Activated T-helper 17 cell treated with anti-CD3 and anti-CD28 coated beads, Interleukin-2, amount 50 U/mL, for 72 hours (primary cell): ENCODE measurements at regions not wholly inside any gene's neighbourhood (a gene's known extent, or its start where the extent isn't known, plus 50 kb on each side); places are given as distances from the start of the nearest gene placed in this dataset.

Experiments
- ATAC-seq: fragments of 150-1000 bp; cut with Tn5 transposase; replicated peaks from 2 replicates; pipeline ENCODE4 v1.10.0; 2021; ENCODE audit warnings: mild to moderate bottlenecking, moderate library complexity
- H3K27ac Mint-ChIP-seq: one replicate; pipeline ENCODE4 v1.8.0; 2022; ENCODE audit warnings: mixed read lengths
- H3K27me3 Mint-ChIP-seq: one replicate; pipeline ENCODE4 v1.8.0; 2022; ENCODE audit warnings: mixed read lengths
- H3K36me3 Mint-ChIP-seq: one replicate; pipeline ENCODE4 v1.8.0; 2022; ENCODE audit warnings: low read depth, mild to moderate bottlenecking, mixed read lengths
- H3K4me1 Mint-ChIP-seq: one replicate; pipeline ENCODE4 v1.8.0; 2022; ENCODE audit warnings: mixed read lengths
- H3K4me3 Mint-ChIP-seq: one replicate; pipeline ENCODE4 v1.8.0; 2022; ENCODE audit warnings: mild to moderate bottlenecking, mixed read lengths
- H3K9me3 Mint-ChIP-seq: one replicate; pipeline ENCODE4 v1.8.0; 2022; ENCODE audit warnings: mixed read lengths

DNA sequence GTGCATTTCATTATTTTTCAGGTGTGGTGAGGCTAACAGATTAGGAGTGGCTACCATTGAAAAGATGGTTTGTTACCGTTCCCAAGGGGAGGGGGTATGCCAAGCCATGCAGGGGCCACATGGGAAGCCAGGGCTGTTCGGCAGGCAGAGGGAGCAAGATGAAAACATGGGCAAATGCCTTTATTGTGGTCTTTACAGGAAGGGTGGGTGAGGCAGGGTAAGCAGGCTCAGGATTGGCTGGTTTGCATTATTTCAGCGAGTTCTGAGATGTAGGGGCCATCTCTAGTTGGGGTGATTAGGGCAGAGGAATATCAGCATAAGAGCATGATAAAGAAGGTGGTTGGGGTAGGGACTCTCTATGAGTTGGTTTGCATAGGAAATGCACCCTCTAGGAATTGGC, 117.6 kb downstream of the CCT6B start:
- no peak for ATAC-seq
- no peaks in the 10 kb centered on the region for H3K36me3 Mint-ChIP-seq
- H3K4me3 Mint-ChIP-seq, result no peak overlapping the region
- H3K9me3 Mint-ChIP-seq, result no peaks in the 10 kb centered on the region
- no peaks in the 10 kb centered on the region for H3K27me3 Mint-ChIP-seq
- H3K27ac Mint-ChIP-seq, result no peak overlapping the region
- peaks cover 11% of the 10 kb centered on the region for H3K4me1 Mint-ChIP-seq

DNA sequence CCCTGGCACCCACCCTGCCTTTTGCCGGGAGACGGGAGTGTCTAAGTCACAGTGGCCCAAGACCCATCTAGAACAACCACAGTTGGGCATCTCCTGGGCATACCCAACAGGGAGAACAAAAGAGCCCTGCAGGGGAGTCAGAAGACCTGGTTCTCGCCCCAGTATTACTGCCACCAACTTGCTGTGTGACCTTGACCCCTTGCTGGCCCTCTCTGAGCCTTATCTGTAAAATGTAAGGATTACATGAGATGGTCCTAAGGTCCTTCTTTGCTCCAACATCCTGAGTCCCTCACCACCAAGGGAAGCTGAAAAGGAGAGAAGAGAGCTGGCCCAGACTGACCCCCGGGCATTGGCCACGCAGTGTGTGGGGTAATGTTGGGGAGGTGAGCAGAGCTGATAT, 119.0 kb downstream of the CCT6B start:
- H3K4me1 Mint-ChIP-seq, result peaks cover 11% of the 10 kb centered on the region
- no peak overlapping the region for H3K27ac Mint-ChIP-seq
- H3K9me3 Mint-ChIP-seq, result no peaks in the 10 kb centered on the region
- no peak overlapping the region for H3K4me3 Mint-ChIP-seq
- no peak for ATAC-seq
- H3K36me3 Mint-ChIP-seq, result no peaks in the 10 kb centered on the region
- no peaks in the 10 kb centered on the region for H3K27me3 Mint-ChIP-seq

- no peaks in the 10 kb centered on the region for H3K27me3 Mint-ChIP-seq
- H3K27ac Mint-ChIP-seq, result peak overlapping the region; percentile 50
- H3K4me1 Mint-ChIP-seq, result peaks cover 11% of the 10 kb centered on the region
- H3K36me3 Mint-ChIP-seq, result no peaks in the 10 kb centered on the region
- ATAC-seq, result no peak
- no peaks in the 10 kb centered on the region for H3K9me3 Mint-ChIP-seq
- H3K4me3 Mint-ChIP-seq, result no peak overlapping the region
These were observed 119.8 kb downstream of the CCT6B start for GRCh38 chr17:34841467-34841866.

- ATAC-seq, result no peak
- Mint-ChIP-seq H3K27ac (no peak overlapping the region), H3K4me1 (peaks cover 11% of the 10 kb centered on the region), H3K9me3 (no peaks in the 10 kb centered on the region), H3K4me3 (no peak overlapping the region), H3K27me3 (no peaks in the 10 kb centered on the region), H3K36me3 (no peaks in the 10 kb centered on the region)
These were observed 120.5 kb downstream of the CCT6B start for GRCh38 chr17:34840750-34841149.

- Mint-ChIP-seq H3K36me3 (no peaks in the 10 kb centered on the region), H3K9me3 (no peaks in the 10 kb centered on the region), H3K4me1 (peaks cover 11% of the 10 kb centered on the region), H3K4me3 (no peak overlapping the region), H3K27ac (no peak overlapping the region), H3K27me3 (peaks cover 4% of the 10 kb centered on the region)
- ATAC-seq, result no peak
These were observed 123.3 kb downstream of the CCT6B start for GRCh38 chr17:34837876-34838478.

- no peak overlapping the region for H3K4me3 Mint-ChIP-seq
- H3K9me3 Mint-ChIP-seq, result no peaks in the 10 kb centered on the region
- no peak for ATAC-seq
- no peaks in the 10 kb centered on the region for H3K4me1 Mint-ChIP-seq
- H3K27ac Mint-ChIP-seq, result no peak overlapping the region
- no peaks in the 10 kb centered on the region for H3K36me3 Mint-ChIP-seq
- peaks cover 9% of the 10 kb centered on the region for H3K27me3 Mint-ChIP-seq
These were observed 128.9 kb downstream of the CCT6B start for GRCh38 chr17:34832376-34832775.

GRCh38 chr17:34827008-34827407, 134.3 kb downstream of the CCT6B start:
- H3K9me3 Mint-ChIP-seq, result no peaks in the 10 kb centered on the region
- no peak for ATAC-seq
- no peaks in the 10 kb centered on the region for H3K4me1 Mint-ChIP-seq
- H3K4me3 Mint-ChIP-seq, result no peak overlapping the region
- H3K27me3 Mint-ChIP-seq, result peaks cover 10% of the 10 kb centered on the region
- no peaks in the 10 kb centered on the region for H3K36me3 Mint-ChIP-seq
- no peak overlapping the region for H3K27ac Mint-ChIP-seq

DNA sequence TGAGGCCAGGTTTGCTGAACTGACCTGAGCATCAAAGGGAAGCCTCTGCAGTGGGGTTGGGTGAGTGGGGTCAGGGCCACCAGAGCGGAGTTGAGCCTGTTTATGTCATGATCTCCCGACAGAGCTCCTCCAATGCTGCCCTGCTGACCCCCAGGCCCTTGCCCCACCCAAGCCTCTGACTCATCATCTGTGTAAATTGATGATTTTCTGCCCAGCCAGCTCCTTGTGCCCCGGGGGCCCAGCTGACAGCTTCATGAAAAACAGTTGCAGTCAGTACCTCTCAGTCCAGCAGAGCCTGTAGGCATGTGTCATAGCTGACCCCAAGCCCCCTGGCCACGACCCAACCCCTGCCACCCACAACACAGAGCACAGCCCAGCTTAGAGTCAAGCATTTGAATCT, 134.9 kb downstream of the CCT6B start:
- no peaks in the 10 kb centered on the region for H3K36me3 Mint-ChIP-seq

GRCh38 chr17:34825884-34826283, 135.4 kb downstream of the CCT6B start:
- H3K27ac Mint-ChIP-seq, result no peak overlapping the region

More for the DNA sequence above, 134.9 kb downstream of the CCT6B start:
- Mint-ChIP-seq H3K4me3 (no peak overlapping the region), H3K4me1 (no peaks in the 10 kb centered on the region), H3K27me3 (peaks cover 10% of the 10 kb centered on the region), H3K9me3 (no peaks in the 10 kb centered on the region), H3K27ac (no peak overlapping the region)
- ATAC-seq, result no peak

GRCh38 chr17:34825102-34825501, 136.2 kb downstream of the CCT6B start:
- H3K27ac Mint-ChIP-seq, result no peak overlapping the region
- H3K4me3 Mint-ChIP-seq, result no peak overlapping the region

More at GRCh38 chr17:34825884-34826283, 135.4 kb downstream of the CCT6B start:
- ATAC-seq, result no peak
- Mint-ChIP-seq H3K4me1 (no peaks in the 10 kb centered on the region), H3K9me3 (no peaks in the 10 kb centered on the region), H3K36me3 (no peaks in the 10 kb centered on the region), H3K27me3 (peaks cover 10% of the 10 kb centered on the region), H3K4me3 (no peak overlapping the region)

GRCh38 chr17:34823023-34823422, 138.2 kb downstream of the CCT6B start:
- Mint-ChIP-seq H3K4me3 (no peak overlapping the region), H3K9me3 (no peaks in the 10 kb centered on the region), H3K4me1 (no peaks in the 10 kb centered on the region), H3K36me3 (no peaks in the 10 kb centered on the region), H3K27ac (no peak overlapping the region), H3K27me3 (peaks cover 13% of the 10 kb centered on the region)
- no peak for ATAC-seq

More at GRCh38 chr17:34825102-34825501, 136.2 kb downstream of the CCT6B start:
- Mint-ChIP-seq H3K36me3 (no peaks in the 10 kb centered on the region), H3K4me1 (no peaks in the 10 kb centered on the region), H3K9me3 (no peaks in the 10 kb centered on the region), H3K27me3 (peaks cover 13% of the 10 kb centered on the region)
- no peak for ATAC-seq

GRCh38 chr17:34822007-34822739, 139.1 kb downstream of the CCT6B start:
- Mint-ChIP-seq H3K9me3 (no peaks in the 10 kb centered on the region), H3K36me3 (no peaks in the 10 kb centered on the region), H3K4me3 (no peak overlapping the region), H3K4me1 (no peaks in the 10 kb centered on the region), H3K27me3 (peaks cover 13% of the 10 kb centered on the region), H3K27ac (no peak overlapping the region)
- ATAC-seq, result no peak

- peaks cover 13% of the 10 kb centered on the region for H3K27me3 Mint-ChIP-seq
- no peak for ATAC-seq
- no peaks in the 10 kb centered on the region for H3K9me3 Mint-ChIP-seq
- no peak overlapping the region for H3K4me3 Mint-ChIP-seq
- no peaks in the 10 kb centered on the region for H3K36me3 Mint-ChIP-seq
- no peaks in the 10 kb centered on the region for H3K4me1 Mint-ChIP-seq
- no peak overlapping the region for H3K27ac Mint-ChIP-seq
These were observed 140.3 kb downstream of the CCT6B start for GRCh38 chr17:34820922-34821321.

GRCh38 chr17:34820248-34820801, 140.9 kb downstream of the CCT6B start:
- no peak overlapping the region for H3K27ac Mint-ChIP-seq
- peak; percentile 63 for ATAC-seq
- H3K4me3 Mint-ChIP-seq, result no peak overlapping the region
- H3K4me1 Mint-ChIP-seq, result no peaks in the 10 kb centered on the region
- H3K27me3 Mint-ChIP-seq, result peaks cover 13% of the 10 kb centered on the region
- H3K36me3 Mint-ChIP-seq, result no peaks in the 10 kb centered on the region
- no peaks in the 10 kb centered on the region for H3K9me3 Mint-ChIP-seq
